Tibial nerve (tissue), 4 donors: ENCODE measurements at regions not wholly inside any gene's neighbourhood (a gene's known extent, or its start where the extent isn't known, plus 50 kb on each side); places are given as distances from the start of the nearest gene placed in this dataset.
A peak's percentile ranks its signal among the peaks of the same experiment; 100 is the strongest.

Source experiments
- DNase-seq, 2 donors: peaks; one replicate each; pipeline ENCODE4 v3.0.0-alpha.2; 2019; ENCODE audit warnings: low spot score in 2 of 2
- H3K27ac ChIP-seq, 4 donors: fragments of 200-600 bp; sonication (generic) in 3 of 4; one replicate each; pipeline ENCODE4 v1.5.1; 2017 to 2019; ENCODE audit warnings: mild to moderate bottlenecking in 1 of 4
- H3K27me3 ChIP-seq, 2 donors: fragments of 200-600 bp; sonication (generic) in 1 of 2; one replicate each; pipeline versions ENCODE4 v1.5.1 to v1.6.0; 2017 to 2019
- H3K36me3 ChIP-seq, 3 donors: fragments of 200-600 bp; sonication (generic); one replicate each; pipeline ENCODE4 v1.5.1; 2018 to 2019
- H3K4me1 ChIP-seq, 4 donors: fragments of 200-600 bp; sonication (generic) in 3 of 4; one replicate each; pipeline ENCODE4 v1.5.1; 2017 to 2019
- H3K4me3 ChIP-seq, 4 donors: fragments of 200-600 bp; sonication (generic) in 3 of 4; one replicate each; pipeline ENCODE4 v1.5.1; 2017 to 2019; ENCODE audit warnings: mild to moderate bottlenecking in 1 of 4, moderate library complexity in 1 of 4
- H3K9me3 ChIP-seq, 4 donors: fragments of 200-600 bp; sonication (generic) in 3 of 4; one replicate each; pipeline ENCODE4 v1.5.1; 2017 to 2019
- CTCF ChIP-seq, 5 experiments: fragments of 200-600 bp in 3 of 5; fragments of 450-650 bp in 2 of 5; sonication (generic) in 3 of 5; IDR thresholded peaks; one replicate each; pipeline ENCODE4 v1.5.1; 2016 to 2019; ENCODE audit warnings: antibody characterized with exemption in 5 of 5, mild to moderate bottlenecking in 3 of 5, moderate library complexity in 2 of 5
- EP300 ChIP-seq, 2 donors: sonication (generic); formaldehyde crosslinking; IDR thresholded peaks; one replicate each; pipeline ENCODE4 v1.6.1; 2017; ENCODE audit warnings: antibody characterized with exemption in 2 of 2, mild to moderate bottlenecking in 1 of 2
- POLR2A ChIP-seq, 2 donors: fragments of 450-650 bp; IDR thresholded peaks; one replicate each; pipeline ENCODE4 v1.6.1; 2017; ENCODE audit warnings: antibody characterized with exemption in 2 of 2, mild to moderate bottlenecking in 2 of 2, moderate library complexity in 2 of 2
- WGBS, 2 donors: methylation state at CpG; one replicate each; pipeline ENCODE4 v1.1.5; 2018; 5-methylcytosine and 5-hydroxymethylcytosine counted together

GRCh38 chr18:28854964-28855363 lies 678.0 kb upstream of the CDH2 start:
- H3K9me3 ChIP-seq, result no peaks in the 10 kb centered on the region
- no peak overlapping the region for H3K4me3 ChIP-seq
- no peaks in the 10 kb centered on the region for H3K4me1 ChIP-seq
- H3K27me3 ChIP-seq, result no peaks in the 10 kb centered on the region
- TF ChIP-seq CTCF (IDR thresholded peaks at IDR 0.05) (no peak), POLR2A (IDR thresholded peaks at IDR 0.05) (no peak), EP300 (IDR thresholded peaks at IDR 0.05) (no peak)
- H3K36me3 ChIP-seq, result no peaks in the 10 kb centered on the region
- 15 to 23% methylated on average over 1 of the region's 1 CpG for WGBS, 2 donors
- peak overlapping the region in 2 of 4 donors; percentile 39 to 42 for H3K27ac ChIP-seq
- no peak for DNase-seq

- WGBS, 2 donors, result 80 to 85% methylated on average over 3 of the region's 3 CpGs
- Histone ChIP-seq H3K4me3 (no peak overlapping the region), H3K4me1 (no peaks in the 10 kb centered on the region), H3K36me3 (no peaks in the 10 kb centered on the region), H3K27ac (no peak overlapping the region), H3K27me3 (no peaks in the 10 kb centered on the region), H3K9me3 (no peaks in the 10 kb centered on the region)
- DNase-seq, result no peak
- TF ChIP-seq POLR2A (IDR thresholded peaks at IDR 0.05), result no peak
- no peak for TF ChIP-seq CTCF (IDR thresholded peaks at IDR 0.05)
- no peak for TF ChIP-seq EP300 (IDR thresholded peaks at IDR 0.05)
Measured at GRCh38 chr18:28846958-28847357, 670.0 kb upstream of the CDH2 start.

GRCh38 chr18:28837100-28837499 lies 660.2 kb upstream of the CDH2 start:
- H3K4me3 ChIP-seq, result no peak overlapping the region
- H3K9me3 ChIP-seq, result no peaks in the 10 kb centered on the region
- no peaks in the 10 kb centered on the region for H3K36me3 ChIP-seq
- H3K27me3 ChIP-seq, result no peaks in the 10 kb centered on the region
- TF ChIP-seq POLR2A (IDR thresholded peaks at IDR 0.05) (no peak), EP300 (IDR thresholded peaks at IDR 0.05) (no peak), CTCF (IDR thresholded peaks at IDR 0.05) (no peak)
- 76 to 90% methylated on average over 2 of the region's 2 CpGs for whole genome bisulfite sequencing, 2 donors
- no peak overlapping the region for H3K27ac ChIP-seq
- H3K4me1 ChIP-seq, result no peaks in the 10 kb centered on the region
- DNase-seq, result no peak

- Histone ChIP-seq H3K4me1 (no peaks in the 10 kb centered on the region), H3K27me3 (no peaks in the 10 kb centered on the region), H3K27ac (no peak overlapping the region), H3K9me3 (no peaks in the 10 kb centered on the region), H3K4me3 (no peak overlapping the region), H3K36me3 (no peaks in the 10 kb centered on the region)
- TF ChIP-seq POLR2A (IDR thresholded peaks at IDR 0.05), result no peak
- DNase-seq, result no peak
- WGBS, 2 donors, result 82 to 90% methylated on average over 4 of the region's 4 CpGs
Measured at GRCh38 chr18:28834889-28835288, 658.0 kb upstream of the CDH2 start.

- no peaks in the 10 kb centered on the region for H3K9me3 ChIP-seq
- no peak for DNase-seq
- H3K4me3 ChIP-seq, result no peak overlapping the region
- no peak for TF ChIP-seq EP300 (IDR thresholded peaks at IDR 0.05)
- no peak for TF ChIP-seq POLR2A (IDR thresholded peaks at IDR 0.05)
- TF ChIP-seq CTCF (IDR thresholded peaks at IDR 0.05), result no peak
- no peaks in the 10 kb centered on the region for H3K4me1 ChIP-seq
- no peak overlapping the region for H3K27ac ChIP-seq
- no peaks in the 10 kb centered on the region for H3K36me3 ChIP-seq
- no peaks in the 10 kb centered on the region for H3K27me3 ChIP-seq
Measured at GRCh38 chr18:28831908-28832307, 655.0 kb upstream of the CDH2 start.

- Histone ChIP-seq H3K36me3 (no peaks in the 10 kb centered on the region), H3K4me3 (no peak overlapping the region), H3K4me1 (no peaks in the 10 kb centered on the region), H3K27me3 (no peaks in the 10 kb centered on the region), H3K27ac (no peak overlapping the region), H3K9me3 (no peaks in the 10 kb centered on the region)
- TF ChIP-seq POLR2A (IDR thresholded peaks at IDR 0.05) (no peak), CTCF (IDR thresholded peaks at IDR 0.05) (no peak), EP300 (IDR thresholded peaks at IDR 0.05) (no peak)
- DNase-seq, result no peak
Measured at GRCh38 chr18:28831476-28831875, 654.5 kb upstream of the CDH2 start.
